ENCODE measurements at regions not wholly inside any gene's neighbourhood (a gene's known extent, or its start where the extent isn't known, plus 50 kb on each side); places are given as distances from the start of the nearest gene placed in this dataset.

DNA sequence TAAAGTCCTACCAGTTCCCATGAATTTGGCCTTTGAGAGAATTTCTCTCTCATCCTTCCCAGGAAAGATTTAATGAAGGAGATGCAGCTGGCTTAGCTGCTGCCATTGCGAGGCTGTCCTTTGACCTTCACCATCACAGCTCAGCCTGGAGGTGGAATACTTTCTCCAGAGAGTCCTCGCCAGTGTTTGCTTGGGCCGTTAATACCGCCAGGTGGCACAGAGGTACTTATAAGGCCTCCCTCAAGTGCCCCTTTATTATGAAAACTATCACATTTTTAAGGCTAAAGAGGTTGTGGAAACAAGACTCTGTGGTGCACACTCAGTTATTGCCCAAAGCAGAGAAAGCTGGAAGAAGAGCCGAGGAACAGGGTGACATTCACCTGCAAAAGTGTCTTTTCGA, 330.6 kb downstream of the CCSER2 start:
- Histone ChIP-seq H3K27ac (ENCODE audit: extremely low read depth, low read depth, low read length) (no peak overlapping the region), H3K4me3 (ENCODE audit: low read depth, low read length) (no peak overlapping the region), H3K36me3 (ENCODE audit: control insufficient read depth in 2 of 2, insufficient read depth in 1 of 2, low read length in 2 of 2) (no peaks in the 10 kb centered on the region), H3K4me1 (ENCODE audit: control insufficient read depth, insufficient read depth, low read length) (no peaks in the 10 kb centered on the region), H3K9me3 (ENCODE audit: control insufficient read depth, insufficient read depth, low read depth, low read length) (no peaks in the 10 kb centered on the region)
- POLR2A ChIA-PET = no interaction called here
- TF ChIP-seq ZNF239 (tag by site-specific recombination; IDR thresholded peaks at IDR 0.05) (no peak), PRDM1 (tag by site-specific recombination; IDR thresholded peaks at IDR 0.05) (no peak), BCL11B (tag by site-specific recombination; IDR thresholded peaks at IDR 0.05; ENCODE audit: low read depth) (no peak), ZNF792 (tag by site-specific recombination; IDR thresholded peaks at IDR 0.05) (no peak), ZSCAN30 (tag by site-specific recombination; IDR thresholded peaks at IDR 0.05) (no peak)
- TF ChIP-seq, protein P1, sequence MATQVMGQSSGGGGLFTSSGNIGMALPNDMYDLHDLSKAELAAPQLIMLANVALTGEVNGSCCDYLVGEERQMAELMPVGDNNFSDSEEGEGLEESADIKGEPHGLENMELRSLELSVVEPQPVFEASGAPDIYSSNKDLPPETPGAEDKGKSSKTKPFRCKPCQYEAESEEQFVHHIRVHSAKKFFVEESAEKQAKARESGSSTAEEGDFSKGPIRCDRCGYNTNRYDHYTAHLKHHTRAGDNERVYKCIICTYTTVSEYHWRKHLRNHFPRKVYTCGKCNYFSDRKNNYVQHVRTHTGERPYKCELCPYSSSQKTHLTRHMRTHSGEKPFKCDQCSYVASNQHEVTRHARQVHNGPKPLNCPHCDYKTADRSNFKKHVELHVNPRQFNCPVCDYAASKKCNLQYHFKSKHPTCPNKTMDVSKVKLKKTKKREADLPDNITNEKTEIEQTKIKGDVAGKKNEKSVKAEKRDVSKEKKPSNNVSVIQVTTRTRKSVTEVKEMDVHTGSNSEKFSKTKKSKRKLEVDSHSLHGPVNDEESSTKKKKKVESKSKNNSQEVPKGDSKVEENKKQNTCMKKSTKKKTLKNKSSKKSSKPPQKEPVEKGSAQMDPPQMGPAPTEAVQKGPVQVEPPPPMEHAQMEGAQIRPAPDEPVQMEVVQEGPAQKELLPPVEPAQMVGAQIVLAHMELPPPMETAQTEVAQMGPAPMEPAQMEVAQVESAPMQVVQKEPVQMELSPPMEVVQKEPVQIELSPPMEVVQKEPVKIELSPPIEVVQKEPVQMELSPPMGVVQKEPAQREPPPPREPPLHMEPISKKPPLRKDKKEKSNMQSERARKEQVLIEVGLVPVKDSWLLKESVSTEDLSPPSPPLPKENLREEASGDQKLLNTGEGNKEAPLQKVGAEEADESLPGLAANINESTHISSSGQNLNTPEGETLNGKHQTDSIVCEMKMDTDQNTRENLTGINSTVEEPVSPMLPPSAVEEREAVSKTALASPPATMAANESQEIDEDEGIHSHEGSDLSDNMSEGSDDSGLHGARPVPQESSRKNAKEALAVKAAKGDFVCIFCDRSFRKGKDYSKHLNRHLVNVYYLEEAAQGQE (tag by site-specific recombination; IDR thresholded peaks at IDR 0.05) = no peak
- TF ChIP-seq, protein P2, sequence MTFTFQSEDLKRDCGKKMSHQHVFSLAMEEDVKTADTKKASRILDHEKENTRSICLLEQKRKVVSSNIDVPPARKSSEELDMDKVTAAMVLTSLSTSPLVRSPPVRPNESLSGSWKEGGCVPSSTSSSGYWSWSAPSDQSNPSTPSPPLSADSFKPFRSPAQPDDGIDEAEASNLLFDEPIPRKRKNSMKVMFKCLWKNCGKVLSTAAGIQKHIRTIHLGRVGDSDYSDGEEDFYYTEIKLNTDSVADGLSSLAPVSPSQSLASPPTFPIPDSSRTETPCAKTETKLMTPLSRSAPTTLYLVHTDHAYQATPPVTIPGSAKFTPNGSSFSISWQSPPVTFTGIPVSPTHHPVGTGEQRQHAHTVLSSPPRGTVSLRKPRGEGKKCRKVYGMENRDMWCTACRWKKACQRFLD (tag by site-specific recombination; IDR thresholded peaks at IDR 0.05) = no peak
- CTCF ChIA-PET = interaction anchor here (0.7 to 1.4 kb wide), 4 partner anchors 46 to 394 kb away, joined by 3 to 4 read pairs (median 3); no protein-coding TSS in a partner anchor

DNA sequence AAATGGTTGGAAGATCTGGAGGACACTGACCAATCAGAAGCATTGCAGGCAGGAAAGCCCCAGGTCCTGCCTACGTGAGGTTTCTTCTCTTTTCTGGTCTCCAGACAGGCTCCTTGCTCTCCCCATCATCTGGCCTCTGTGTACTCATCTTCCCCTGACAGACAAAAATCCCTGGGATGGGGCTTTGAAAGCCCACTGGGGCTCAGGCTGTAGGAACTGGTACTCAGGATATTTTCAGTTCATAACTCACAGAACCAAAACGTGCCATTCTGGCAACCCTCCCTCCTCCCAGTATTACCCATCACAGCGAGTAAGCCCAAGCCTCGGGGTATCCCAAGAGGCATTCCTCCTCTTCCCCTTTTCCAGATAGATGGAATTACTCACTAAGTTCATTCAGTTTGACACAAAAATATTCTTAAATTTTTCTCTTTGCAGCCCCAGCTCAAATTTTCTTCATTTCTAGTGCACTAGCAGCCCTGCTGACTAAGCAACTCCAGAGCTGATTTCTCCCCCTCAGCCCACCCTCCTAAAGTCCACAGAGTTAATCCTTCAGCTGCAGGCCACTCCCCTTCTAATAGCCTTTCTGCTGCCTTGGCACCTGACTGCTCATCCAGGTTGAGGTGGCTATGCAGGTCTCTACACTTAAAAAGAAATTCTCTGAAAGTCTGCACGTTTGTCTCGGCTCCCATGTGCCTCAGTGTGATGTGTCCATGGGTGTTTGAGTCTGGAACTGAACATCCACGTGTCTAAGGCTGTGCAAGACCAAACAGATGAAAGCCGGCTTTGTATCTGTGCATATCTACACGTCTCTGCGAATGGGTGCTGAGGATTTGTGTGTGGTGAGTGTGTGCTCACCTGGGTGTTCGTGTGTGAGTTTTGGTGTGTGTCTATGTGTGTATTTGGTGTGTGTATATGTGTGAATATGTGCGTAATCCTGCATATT, 331.4 kb downstream of the CCSER2 start:
- POLR2A ChIA-PET = no interaction called here
- H3K36me3 ChIP-seq (ENCODE audit: control insufficient read depth in 2 of 2, insufficient read depth in 1 of 2, low read length in 2 of 2) = no peaks in the 10 kb centered on the region
- no peak overlapping the region for H3K27ac ChIP-seq (ENCODE audit: extremely low read depth, low read depth, low read length)
- CTCF ChIA-PET = interaction anchor here (0.9 to 1.3 kb wide), 3 partner anchors 10 to 120 kb away, joined by 3 read pairs; no protein-coding TSS in a partner anchor
- no peaks in the 10 kb centered on the region for H3K9me3 ChIP-seq (ENCODE audit: control insufficient read depth, insufficient read depth, low read depth, low read length)
- H3K4me3 ChIP-seq (ENCODE audit: low read depth, low read length) = no peak overlapping the region
- TF ChIP-seq KLF8 (tag by site-specific recombination; IDR thresholded peaks at IDR 0.05) = no peak
- TF ChIP-seq ZNF600 (tag by site-specific recombination; IDR thresholded peaks at IDR 0.05) = no peak
- no peak for TF ChIP-seq ZNF16 (tag by site-specific recombination; IDR thresholded peaks at IDR 0.05; ENCODE audit: low read depth)
- no peak for TF ChIP-seq MZF1 (tag by site-specific recombination; IDR thresholded peaks at IDR 0.05; ENCODE audit: borderline replicate concordance)
- no peak for TF ChIP-seq YY2 (tag by site-specific recombination; IDR thresholded peaks at IDR 0.05)
- TF ChIP-seq ZSCAN16 (tag by site-specific recombination; IDR thresholded peaks at IDR 0.05) = no peak
- TF ChIP-seq SALL2 (tag by site-specific recombination; IDR thresholded peaks at IDR 0.05; ENCODE audit: borderline replicate concordance) = no peak
- no peaks in the 10 kb centered on the region for H3K4me1 ChIP-seq (ENCODE audit: control insufficient read depth, insufficient read depth, low read length)

DNA sequence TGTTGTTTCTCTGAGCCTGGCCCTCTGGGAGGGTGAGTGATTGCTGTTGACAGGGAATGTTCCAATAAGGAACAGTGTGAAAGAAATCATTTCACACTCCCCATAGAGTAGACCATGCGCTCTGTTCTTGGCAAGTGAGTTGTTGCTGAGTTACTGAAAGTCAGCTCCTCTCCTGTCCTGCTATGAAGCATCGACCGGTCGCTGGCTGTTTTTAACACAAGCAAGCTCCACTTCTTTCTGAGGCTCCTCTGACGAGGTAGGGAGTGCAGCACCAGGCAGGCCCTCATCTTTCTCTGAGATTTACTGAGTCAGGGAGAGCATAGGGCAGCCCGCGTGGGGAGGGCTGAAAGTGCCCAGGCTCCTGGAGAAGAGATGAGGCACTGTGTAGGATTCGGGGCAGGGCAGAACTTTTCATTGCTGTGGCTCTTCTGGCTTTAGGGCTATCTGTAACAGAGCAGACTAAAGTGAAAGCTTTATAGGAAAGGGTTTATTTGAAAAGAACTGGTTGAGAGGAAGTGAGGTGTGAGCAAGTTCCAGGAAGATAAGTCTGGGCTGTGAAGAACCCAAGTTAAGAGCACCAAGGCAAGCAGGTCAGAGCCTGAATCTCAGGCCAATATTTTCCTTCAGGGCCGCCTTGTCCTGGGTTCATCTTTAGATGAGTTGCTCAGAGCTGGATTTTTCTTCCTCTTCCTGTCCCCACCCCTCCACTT, 332.2 kb downstream of the CCSER2 start:
- CTCF ChIA-PET = interaction anchor here (0.5 to 1.2 kb wide), 4 partner anchors 11 to 166 kb away, joined by 3 to 4 read pairs (median 4); no protein-coding TSS in a partner anchor
- POLR2A ChIA-PET = no interaction called here
- Histone ChIP-seq H3K36me3 (ENCODE audit: control insufficient read depth in 2 of 2, insufficient read depth in 1 of 2, low read length in 2 of 2) (no peaks in the 10 kb centered on the region), H3K4me3 (ENCODE audit: low read depth, low read length) (no peak overlapping the region), H3K4me1 (ENCODE audit: control insufficient read depth, insufficient read depth, low read length) (no peaks in the 10 kb centered on the region), H3K27ac (ENCODE audit: extremely low read depth, low read depth, low read length) (no peak overlapping the region), H3K9me3 (ENCODE audit: control insufficient read depth, insufficient read depth, low read depth, low read length) (no peaks in the 10 kb centered on the region)
- no peak for TF ChIP-seq ZNF391 (tag by site-specific recombination; IDR thresholded peaks at IDR 0.05; ENCODE audit: borderline replicate concordance, low read depth)
- no peak for TF ChIP-seq ZNF658 (tag by site-specific recombination; IDR thresholded peaks at IDR 0.05)
- TF ChIP-seq, protein P3, sequence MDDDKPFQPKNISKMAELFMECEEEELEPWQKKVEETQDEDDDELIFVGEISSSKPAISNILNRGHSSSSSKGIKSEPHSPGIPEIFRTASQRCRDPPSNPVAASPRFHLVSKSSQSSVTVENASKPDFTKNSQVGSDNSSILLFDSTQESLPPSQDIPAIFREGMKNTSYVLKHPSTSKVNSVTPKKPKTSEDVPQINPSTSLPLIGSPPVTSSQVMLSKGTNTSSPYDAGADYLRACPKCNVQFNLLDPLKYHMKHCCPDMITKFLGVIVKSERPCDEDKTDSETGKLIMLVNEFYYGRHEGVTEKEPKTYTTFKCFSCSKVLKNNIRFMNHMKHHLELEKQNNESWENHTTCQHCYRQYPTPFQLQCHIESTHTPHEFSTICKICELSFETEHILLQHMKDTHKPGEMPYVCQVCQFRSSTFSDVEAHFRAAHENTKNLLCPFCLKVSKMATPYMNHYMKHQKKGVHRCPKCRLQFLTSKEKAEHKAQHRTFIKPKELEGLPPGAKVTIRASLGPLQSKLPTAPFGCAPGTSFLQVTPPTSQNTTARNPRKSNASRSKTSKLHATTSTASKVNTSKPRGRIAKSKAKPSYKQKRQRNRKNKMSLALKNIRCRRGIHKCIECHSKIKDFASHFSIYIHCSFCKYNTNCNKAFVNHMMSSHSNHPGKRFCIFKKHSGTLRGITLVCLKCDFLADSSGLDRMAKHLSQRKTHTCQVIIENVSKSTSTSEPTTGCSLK (tag by site-specific recombination; IDR thresholded peaks at IDR 0.05) = no peak
- TF ChIP-seq, protein P4, sequence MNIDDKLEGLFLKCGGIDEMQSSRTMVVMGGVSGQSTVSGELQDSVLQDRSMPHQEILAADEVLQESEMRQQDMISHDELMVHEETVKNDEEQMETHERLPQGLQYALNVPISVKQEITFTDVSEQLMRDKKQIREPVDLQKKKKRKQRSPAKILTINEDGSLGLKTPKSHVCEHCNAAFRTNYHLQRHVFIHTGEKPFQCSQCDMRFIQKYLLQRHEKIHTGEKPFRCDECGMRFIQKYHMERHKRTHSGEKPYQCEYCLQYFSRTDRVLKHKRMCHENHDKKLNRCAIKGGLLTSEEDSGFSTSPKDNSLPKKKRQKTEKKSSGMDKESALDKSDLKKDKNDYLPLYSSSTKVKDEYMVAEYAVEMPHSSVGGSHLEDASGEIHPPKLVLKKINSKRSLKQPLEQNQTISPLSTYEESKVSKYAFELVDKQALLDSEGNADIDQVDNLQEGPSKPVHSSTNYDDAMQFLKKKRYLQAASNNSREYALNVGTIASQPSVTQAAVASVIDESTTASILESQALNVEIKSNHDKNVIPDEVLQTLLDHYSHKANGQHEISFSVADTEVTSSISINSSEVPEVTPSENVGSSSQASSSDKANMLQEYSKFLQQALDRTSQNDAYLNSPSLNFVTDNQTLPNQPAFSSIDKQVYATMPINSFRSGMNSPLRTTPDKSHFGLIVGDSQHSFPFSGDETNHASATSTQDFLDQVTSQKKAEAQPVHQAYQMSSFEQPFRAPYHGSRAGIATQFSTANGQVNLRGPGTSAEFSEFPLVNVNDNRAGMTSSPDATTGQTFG (tag by site-specific recombination; IDR thresholded peaks at IDR 0.05; ENCODE audit: borderline replicate concordance) = no peak
- no peak for TF ChIP-seq ZNF596 (tag by site-specific recombination; IDR thresholded peaks at IDR 0.05)
- TF ChIP-seq YY1 (tag by site-specific recombination; IDR thresholded peaks at IDR 0.05) = no peak
